Astrocyte (in vitro differentiated cells and primary cell): ENCODE measurements at regions not wholly inside any gene's neighbourhood (a gene's known extent, or its start where the extent isn't known, plus 50 kb on each side); places are given as distances from the start of the nearest gene placed in this dataset.

ENCODE experiments used
- CTCF ChIP-seq: IDR thresholded peaks from 2 replicates; pipeline ENCODE4 v1.5.1; 2011; ENCODE audit warnings: low read depth, mild to moderate bottlenecking, inconsistent platforms, low read length, moderate library complexity; ENCODE audit not compliant: insufficient read depth
- EZH2 ChIP-seq: IDR thresholded peaks from 2 replicates; pipeline ENCODE4 v1.6.1; 2012; ENCODE audit warnings: mild to moderate bottlenecking, low read length, inconsistent platforms; ENCODE audit not compliant: insufficient read depth

- TF ChIP-seq CTCF (no peak), EZH2 (no peak)
Measured at GRCh38 chr2:2512931-2513330, 181.9 kb upstream of the MYT1L start.
